CD4-positive, alpha-beta memory T cell (primary cell): ENCODE measurements at regions not wholly inside any gene's neighbourhood (a gene's known extent, or its start where the extent isn't known, plus 50 kb on each side); places are given as distances from the start of the nearest gene placed in this dataset.

Experiments used
- CTCF ChIA-PET: fragments of 350-600 bp; sonication (Branson Sonifier 250); formaldehyde crosslinking; loops from one replicate; lab custom pipeline; 2021; ENCODE audit warnings: inconsistent platforms; ENCODE audit not compliant: partially characterized antibody; lab: Charles Lee
- POLR2A ChIA-PET: fragments of 350-600 bp; sonication (Branson Sonifier 250); formaldehyde crosslinking; loops from one replicate; lab custom pipeline; 2021; ENCODE audit not compliant: partially characterized antibody; lab: Charles Lee
- DNase-seq, 5 donors: peaks; one replicate each; pipeline versions ENCODE4 v3.0.0 to v3.0.0-alpha.2; 2020 to 2022; ENCODE audit warnings: mixed read lengths in 1 of 5
- H3K27ac ChIP-seq: one replicate; pipeline ENCODE4 v1.7.0; 2013; ENCODE audit warnings: low read depth, low read length
- H3K27me3 ChIP-seq: 2 replicates; pipeline ENCODE4 v1.7.0; 2013; ENCODE audit warnings: mild to moderate bottlenecking, low read length, moderate library complexity; ENCODE audit not compliant: insufficient read depth
- H3K36me3 ChIP-seq: 2 replicates; pipeline ENCODE4 v1.7.0; 2013; ENCODE audit warnings: mild to moderate bottlenecking, low read length, moderate library complexity; ENCODE audit not compliant: insufficient read depth
- H3K4me1 ChIP-seq: 2 replicates; pipeline ENCODE4 v1.7.0; 2013; ENCODE audit warnings: mild to moderate bottlenecking, low read length, moderate library complexity; ENCODE audit not compliant: insufficient read depth
- H3K4me3 ChIP-seq, 2 donors: one replicate each; pipeline ENCODE4 v1.7.0; 2013; ENCODE audit warnings: low read length in 2 of 2, mild to moderate bottlenecking in 1 of 2
- H3K9me3 ChIP-seq, 2 donors: one replicate each; pipeline ENCODE4 v1.7.0; 2013; ENCODE audit warnings: low read length in 2 of 2, control low read depth in 1 of 2; ENCODE audit not compliant: control insufficient read depth in 1 of 2
- H3K27ac Mint-ChIP-seq, 7 donors: one replicate each; pipeline ENCODE4 v1.8.0; 2020 to 2021; ENCODE audit warnings: mixed read lengths in 7 of 7, mild to moderate bottlenecking in 6 of 7, inconsistent platforms in 3 of 7, moderate library complexity in 3 of 7
- H3K27me3 Mint-ChIP-seq, 2 donors: one replicate each; pipeline ENCODE4 v1.8.0; 2020 to 2021; ENCODE audit warnings: mixed read lengths in 2 of 2
- H3K36me3 Mint-ChIP-seq, 2 donors: one replicate each; pipeline ENCODE4 v1.8.0; 2020 to 2021; ENCODE audit warnings: mixed read lengths in 2 of 2, inconsistent platforms in 1 of 2, mild to moderate bottlenecking in 1 of 2
- H3K4me1 Mint-ChIP-seq, 4 donors: one replicate each; pipeline ENCODE4 v1.8.0; 2020 to 2021; ENCODE audit warnings: mixed read lengths in 4 of 4, mild to moderate bottlenecking in 1 of 4
- H3K4me3 Mint-ChIP-seq, 8 donors: one replicate each; pipeline ENCODE4 v1.8.0; 2020 to 2021; ENCODE audit warnings: mixed read lengths in 8 of 8, mild to moderate bottlenecking in 7 of 8, moderate library complexity in 6 of 8, inconsistent platforms in 3 of 8
- H3K9me3 Mint-ChIP-seq, 8 donors: one replicate each; pipeline ENCODE4 v1.8.0; 2020 to 2021; ENCODE audit warnings: mixed read lengths in 8 of 8, mild to moderate bottlenecking in 5 of 8, inconsistent platforms in 3 of 8, moderate library complexity in 1 of 8
- intact Hi-C: fragments of 100-400 bp; cut with micrococcal nuclease; formaldehyde crosslinking; loops from one replicate; pipeline ENCODE4 v1.15.1; 2023

- H3K36me3 ChIP-seq = no peaks in the 10 kb centered on the region
- Mint-ChIP-seq H3K27me3 (peaks cover 0 to 2% of the 10 kb centered on the region in 2 donors), H3K27ac (no peak overlapping the region), H3K4me1 (no peaks in the 10 kb centered on the region), H3K36me3 (no peaks in the 10 kb centered on the region), H3K9me3 (peaks cover 0 to 3% (median under 1%) of the 10 kb centered on the region in 8 donors), H3K4me3 (no peak overlapping the region)
- ChIA-PET POLR2A (no interaction called here), CTCF (no interaction called here)
- no peaks in the 10 kb centered on the region for H3K4me1 ChIP-seq
- H3K27me3 ChIP-seq = no peaks in the 10 kb centered on the region
- no peak overlapping the region for H3K4me3 ChIP-seq
- H3K9me3 ChIP-seq = no peaks in the 10 kb centered on the region
- DNase-seq = no peak
- intact Hi-C loops = no loop called here
- H3K27ac ChIP-seq = no peak overlapping the region
Measured at GRCh38 chr6:71592643-71593042, 293.7 kb upstream of the RIMS1 start.

GRCh38 chr6:71599359-71599758 lies 287.0 kb upstream of the RIMS1 start:
- Mint-ChIP-seq H3K9me3 (peaks cover 0 to 2% (median 0%) of the 10 kb centered on the region in 8 donors), H3K27ac (no peak overlapping the region)
- H3K4me1 ChIP-seq = no peaks in the 10 kb centered on the region

GRCh38 chr6:71602385-71603007 lies 283.9 kb upstream of the RIMS1 start:
- Histone ChIP-seq H3K9me3 (no peaks in the 10 kb centered on the region), H3K36me3 (no peaks in the 10 kb centered on the region), H3K27ac (no peak overlapping the region), H3K27me3 (no peaks in the 10 kb centered on the region), H3K4me1 (no peaks in the 10 kb centered on the region), H3K4me3 (no peak overlapping the region)
- Mint-ChIP-seq H3K36me3 (no peaks in the 10 kb centered on the region), H3K27ac (no peak overlapping the region), H3K9me3 (peaks cover 0 to 3% (median 0%) of the 10 kb centered on the region in 8 donors), H3K4me3 (no peak overlapping the region), H3K4me1 (no peaks in the 10 kb centered on the region), H3K27me3 (no peaks in the 10 kb centered on the region)
- CTCF ChIA-PET = no interaction called here
- POLR2A ChIA-PET = no interaction called here
- intact Hi-C loops = no loop called here
- DNase-seq = no peak

More at GRCh38 chr6:71599359-71599758, 287.0 kb upstream of the RIMS1 start:
- no peak overlapping the region for H3K27ac ChIP-seq
- Mint-ChIP-seq H3K27me3 (no peaks in the 10 kb centered on the region), H3K36me3 (no peaks in the 10 kb centered on the region), H3K4me1 (no peaks in the 10 kb centered on the region), H3K4me3 (no peak overlapping the region)
- no peaks in the 10 kb centered on the region for H3K36me3 ChIP-seq
- intact Hi-C loops = no loop called here
- H3K9me3 ChIP-seq = no peaks in the 10 kb centered on the region
- DNase-seq = no peak
- H3K4me3 ChIP-seq = no peak overlapping the region
- no peaks in the 10 kb centered on the region for H3K27me3 ChIP-seq
- ChIA-PET POLR2A (no interaction called here), CTCF (no interaction called here)

- Mint-ChIP-seq H3K36me3 (no peaks in the 10 kb centered on the region), H3K27ac (no peak overlapping the region), H3K9me3 (peaks cover 0 to 3% (median 0%) of the 10 kb centered on the region in 8 donors), H3K4me1 (no peaks in the 10 kb centered on the region), H3K27me3 (no peaks in the 10 kb centered on the region), H3K4me3 (no peak overlapping the region)
- no peak for DNase-seq
- H3K4me3 ChIP-seq = no peak overlapping the region
- H3K27me3 ChIP-seq = no peaks in the 10 kb centered on the region
- POLR2A ChIA-PET = no interaction called here
- H3K4me1 ChIP-seq = no peaks in the 10 kb centered on the region
- H3K27ac ChIP-seq = no peak overlapping the region
- CTCF ChIA-PET = no interaction called here
- intact Hi-C loops = no loop called here
- H3K36me3 ChIP-seq = no peaks in the 10 kb centered on the region
- no peaks in the 10 kb centered on the region for H3K9me3 ChIP-seq
Measured at GRCh38 chr6:71603021-71603420, 283.3 kb upstream of the RIMS1 start.

- H3K4me3 Mint-ChIP-seq = no peak overlapping the region
- no peaks in the 10 kb centered on the region for H3K27me3 ChIP-seq
- no peaks in the 10 kb centered on the region for H3K36me3 Mint-ChIP-seq
- CTCF ChIA-PET = no interaction called here
- H3K27me3 Mint-ChIP-seq = no peaks in the 10 kb centered on the region
- POLR2A ChIA-PET = no interaction called here
- H3K4me1 ChIP-seq = no peaks in the 10 kb centered on the region
- no peak overlapping the region for H3K27ac Mint-ChIP-seq
- H3K9me3 Mint-ChIP-seq = peaks cover 0 to 5% (median 0%) of the 10 kb centered on the region in 8 donors
- H3K4me3 ChIP-seq = no peak overlapping the region
- no peak for DNase-seq
- intact Hi-C loops = no loop called here
- no peaks in the 10 kb centered on the region for H3K9me3 ChIP-seq
- no peaks in the 10 kb centered on the region for H3K36me3 ChIP-seq
- no peak overlapping the region for H3K27ac ChIP-seq
- no peaks in the 10 kb centered on the region for H3K4me1 Mint-ChIP-seq
Measured at GRCh38 chr6:71608646-71609045, 277.7 kb upstream of the RIMS1 start.

GRCh38 chr6:71619836-71620235 lies 266.5 kb upstream of the RIMS1 start:
- no peak overlapping the region for H3K27ac ChIP-seq
- ChIA-PET POLR2A (no interaction called here), CTCF (no interaction called here)
- Mint-ChIP-seq H3K27me3 (no peaks in the 10 kb centered on the region), H3K9me3 (peaks cover 0 to 10% (median 2%) of the 10 kb centered on the region in 8 donors), H3K36me3 (no peaks in the 10 kb centered on the region), H3K4me1 (no peaks in the 10 kb centered on the region), H3K27ac (no peak overlapping the region), H3K4me3 (no peak overlapping the region)
- intact Hi-C loops = no loop called here
- H3K27me3 ChIP-seq = no peaks in the 10 kb centered on the region
- no peaks in the 10 kb centered on the region for H3K9me3 ChIP-seq
- H3K36me3 ChIP-seq = no peaks in the 10 kb centered on the region
- DNase-seq = no peak
- no peak overlapping the region for H3K4me3 ChIP-seq
- H3K4me1 ChIP-seq = no peaks in the 10 kb centered on the region

- Histone ChIP-seq H3K4me1 (no peaks in the 10 kb centered on the region), H3K9me3 (no peaks in the 10 kb centered on the region), H3K36me3 (no peaks in the 10 kb centered on the region), H3K4me3 (no peak overlapping the region), H3K27me3 (no peaks in the 10 kb centered on the region), H3K27ac (no peak overlapping the region)
- DNase-seq = no peak
- Mint-ChIP-seq H3K36me3 (no peaks in the 10 kb centered on the region), H3K27ac (no peak overlapping the region), H3K4me1 (no peaks in the 10 kb centered on the region), H3K4me3 (no peak overlapping the region), H3K9me3 (peaks cover 3 to 18% (median 7%) of the 10 kb centered on the region in 8 donors), H3K27me3 (no peaks in the 10 kb centered on the region)
- CTCF ChIA-PET = no interaction called here
- POLR2A ChIA-PET = no interaction called here
- intact Hi-C loops = no loop called here
Measured at GRCh38 chr6:71621918-71622519, 264.3 kb upstream of the RIMS1 start.
